GM06990 (cell line): ENCODE measurements at regions not wholly inside any gene's neighbourhood (a gene's known extent, or its start where the extent isn't known, plus 50 kb on each side); places are given as distances from the start of the nearest gene placed in this dataset.

Experiments used
- DNase-seq: peaks from one replicate; pipeline ENCODE4 v3.0.0-alpha.2; 2011; ENCODE audit not compliant: insufficient read length; ENCODE audit errors: extremely low read depth
- H3K27me3 ChIP-seq: replicated peaks from 2 replicates; pipeline ENCODE4 v1.6.0; 2011; ENCODE audit warnings: low read length; ENCODE audit not compliant: control insufficient read depth, insufficient read depth
- H3K36me3 ChIP-seq: 2 replicates; pipeline ENCODE4 v1.5.1; 2011; ENCODE audit warnings: low read length; ENCODE audit not compliant: control insufficient read depth, insufficient read depth
- H3K4me3 ChIP-seq: replicated peaks from 2 replicates; pipeline ENCODE4 v1.5.1; 2011; ENCODE audit warnings: low read depth, mild to moderate bottlenecking, control low read depth, low read length
- CTCF ChIP-seq: IDR thresholded peaks from 2 replicates; pipeline ENCODE4 v1.5.1; 2011; ENCODE audit warnings: low read length, control low read depth, mild to moderate bottlenecking, inconsistent platforms; ENCODE audit not compliant: insufficient read depth, poor library complexity, severe bottlenecking

- Histone ChIP-seq H3K4me3 (no peak overlapping the region), H3K36me3 (no peaks in the 10 kb centered on the region), H3K27me3 (peaks cover 5% of the 10 kb centered on the region; the same call in 1 of the 2 replicates)
- DNase-seq: no peak
- no peak for TF ChIP-seq CTCF
Measured at GRCh38 chr16:87543436-87544191, 50.8 kb upstream of the ZCCHC14 start.

- no peaks in the 10 kb centered on the region for H3K36me3 ChIP-seq
- DNase-seq: no peak
- no peak for TF ChIP-seq CTCF
- peaks cover 5% of the 10 kb centered on the region; the same call in 1 of the 2 replicates for H3K27me3 ChIP-seq
- H3K4me3 ChIP-seq: no peak overlapping the region
Measured at GRCh38 chr16:87542531-87543102, 49.8 kb upstream of the ZCCHC14 start.
